H1 (cell line): ENCODE measurements at regions not wholly inside any gene's neighbourhood (a gene's known extent, or its start where the extent isn't known, plus 50 kb on each side); places are given as distances from the start of the nearest gene placed in this dataset.

Experiments used
- CTCF ChIA-PET: fragments of 300-600 bp; sonication (Branson Sonifier 250); formaldehyde crosslinking; loops from one replicate; lab custom pipeline; 2021; ENCODE audit not compliant: partially characterized antibody; lab: Charles Lee
- POLR2A ChIA-PET: fragments of 300-600 bp; sonication (Branson Sonifier 250); formaldehyde crosslinking; loops from one replicate; lab custom pipeline; 2021; ENCODE audit warnings: inconsistent platforms; ENCODE audit not compliant: partially characterized antibody; lab: Charles Lee
- DNase-seq, 2 experiments: peaks; one replicate each; pipeline versions ENCODE4 v3.0.0 to v3.0.0-alpha.2; 2010 to 2022; ENCODE audit warnings: low spot score in 2 of 2, low read depth in 1 of 2, mixed read lengths in 1 of 2
- FAIRE-seq: peaks from 2 replicates; lab custom pipeline; 2011; peaks lifted over from hg19 to GRCh38; lab: Jason Lieb, UNC
- H2AFZ ChIP-seq: 2 replicates; pipeline ENCODE4 v1.8.1; 2012; ENCODE audit warnings: low read length, inconsistent platforms
- H2AK5ac ChIP-seq: 2 replicates; pipeline ENCODE4 v1.6.1; 2013; ENCODE audit warnings: low read depth, low read length
- H2BK120ac ChIP-seq: replicated peaks from 2 replicates; pipeline ENCODE3; 2013; ENCODE audit warnings: low read depth, low read length, inconsistent platforms
- H2BK12ac ChIP-seq: 2 replicates; pipeline ENCODE4 v1.6.1; 2013; ENCODE audit warnings: low read depth, low read length
- H2BK15ac ChIP-seq: 2 replicates; pipeline ENCODE4 v1.6.1; 2013; ENCODE audit warnings: low read length
- H2BK20ac ChIP-seq: 2 replicates; pipeline ENCODE4 v1.6.1; 2013; ENCODE audit warnings: low read length
- H2BK5ac ChIP-seq: 2 replicates; pipeline ENCODE4 v1.6.1; 2013; ENCODE audit warnings: low read depth, low read length
- H3K14ac ChIP-seq: 2 replicates; pipeline ENCODE4 v1.6.1; 2013; ENCODE audit warnings: inconsistent platforms; ENCODE audit not compliant: insufficient read length
- H3K18ac ChIP-seq: 2 replicates; pipeline ENCODE4 v1.6.1; 2013; ENCODE audit warnings: low read length; ENCODE audit errors: extremely low read depth
- H3K23ac ChIP-seq: 2 replicates; pipeline ENCODE4 v1.6.1; 2013; ENCODE audit warnings: inconsistent platforms; ENCODE audit not compliant: insufficient read length
- H3K23me2 ChIP-seq: 2 replicates; pipeline ENCODE4 v1.6.1; 2013; ENCODE audit warnings: low read depth, low read length
- H3K27ac ChIP-seq: 2 replicates; pipeline ENCODE4 v1.6.1; 2011; ENCODE audit warnings: low read depth, low read length, inconsistent platforms
- H3K27me3 ChIP-seq, 4 experiments: replicated peaks in 1 of 4; 1 replicate in 1 of 4; 2 replicates in 3 of 4; pipeline versions ENCODE4 v1.6.1 to v1.8.1; 2011 to 2013; ENCODE audit warnings: low read length in 3 of 4, mild to moderate bottlenecking in 3 of 4, inconsistent platforms in 2 of 4, mixed read lengths in 2 of 4, moderate library complexity in 1 of 4; ENCODE audit not compliant: control insufficient read depth in 3 of 4, insufficient read depth in 3 of 4; ENCODE audit errors: extremely low read depth in 1 of 4
- H3K36me3 ChIP-seq, 4 experiments: 2 replicates each; pipeline versions ENCODE4 v1.6.1 to v1.8.1; 2011 to 2013; ENCODE audit warnings: mild to moderate bottlenecking in 4 of 4, low read length in 3 of 4, moderate library complexity in 2 of 4, control low read depth in 1 of 4, inconsistent platforms in 1 of 4; ENCODE audit not compliant: insufficient read depth in 4 of 4, control insufficient read depth in 2 of 4
- H3K4ac ChIP-seq: replicated peaks from 2 replicates; pipeline ENCODE3; 2013; ENCODE audit warnings: low read length, low read depth, mixed read lengths, inconsistent platforms; ENCODE audit not compliant: insufficient read length
- H3K4me1 ChIP-seq, 4 experiments: replicated peaks in 1 of 4; 1 replicate in 1 of 4; 2 replicates in 3 of 4; pipeline versions ENCODE4 v1.6.1 to v1.8.1; 2011 to 2013; ENCODE audit warnings: low read length in 3 of 4, inconsistent platforms in 2 of 4, mixed read lengths in 1 of 4; ENCODE audit not compliant: insufficient read depth in 4 of 4, control insufficient read depth in 3 of 4
- H3K4me2 ChIP-seq, 2 experiments: 2 replicates each; pipeline versions ENCODE4 v1.6.1 to v1.8.1; 2011 to 2013; ENCODE audit warnings: low read depth in 2 of 2, low read length in 2 of 2, control low read depth in 1 of 2, inconsistent platforms in 1 of 2, mild to moderate bottlenecking in 1 of 2; ENCODE audit not compliant: insufficient read depth in 1 of 2
- H3K4me3 ChIP-seq, 4 experiments: fragments of 200-600, 300-600 bp in 1 of 4; sonication (generic), shearing (Covaris generic), sonication (Bioruptor Twin) in 1 of 4; 2 replicates each; pipeline versions ENCODE4 v1.5.1 to v1.8.1; 2011 to 2016; ENCODE audit warnings: low read length in 4 of 4, low read depth in 3 of 4, control low read depth in 2 of 4, inconsistent platforms in 2 of 4, mild to moderate bottlenecking in 2 of 4, mixed read lengths in 1 of 4, moderate library complexity in 1 of 4; ENCODE audit not compliant: insufficient read depth in 2 of 4; ENCODE audit errors: extremely low read depth in 1 of 4
- H3K56ac ChIP-seq: replicated peaks from 2 replicates; pipeline ENCODE3; 2013; ENCODE audit warnings: low read depth, mild to moderate bottlenecking, mixed read lengths, low read length, inconsistent platforms; ENCODE audit not compliant: insufficient read length
- H3K79me1 ChIP-seq: 2 replicates; pipeline ENCODE4 v1.6.1; 2013; ENCODE audit warnings: low read depth, low read length, control low read depth
- H3K79me2 ChIP-seq, 2 experiments: 2 replicates each; pipeline versions ENCODE4 v1.6.1 to v1.8.1; 2012 to 2013; ENCODE audit warnings: low read length in 2 of 2, mild to moderate bottlenecking in 2 of 2, inconsistent platforms in 1 of 2; ENCODE audit not compliant: insufficient read depth in 2 of 2, control insufficient read depth in 1 of 2
- H3K9ac ChIP-seq, 4 experiments: replicated peaks in 1 of 4; 1 replicate in 1 of 4; 2 replicates in 3 of 4; pipeline versions ENCODE4 v1.6.1 to v1.8.1; 2011 to 2013; ENCODE audit warnings: low read depth in 3 of 4, low read length in 3 of 4, control low read depth in 2 of 4, mild to moderate bottlenecking in 2 of 4, moderate library complexity in 2 of 4, inconsistent platforms in 1 of 4; ENCODE audit errors: extremely low read depth in 1 of 4
- H3K9me3 ChIP-seq, 2 experiments: 2 replicates each; pipeline versions ENCODE4 v1.6.1 to v1.8.1; 2012 to 2013; ENCODE audit warnings: mild to moderate bottlenecking in 2 of 2, moderate library complexity in 2 of 2, control low read depth in 1 of 2, inconsistent platforms in 1 of 2, low read depth in 1 of 2, low read length in 1 of 2, mixed read lengths in 1 of 2; ENCODE audit not compliant: insufficient read depth in 2 of 2
- H4K20me1 ChIP-seq, 2 experiments: replicated peaks in 1 of 2; 2 replicates each; pipeline versions ENCODE3 to v1.8.1; 2011 to 2013; ENCODE audit warnings: inconsistent platforms in 2 of 2, low read length in 2 of 2, mild to moderate bottlenecking in 1 of 2; ENCODE audit not compliant: insufficient read depth in 2 of 2, control insufficient read depth in 1 of 2
- H4K5ac ChIP-seq: 2 replicates; pipeline ENCODE4 v1.6.1; 2013; ENCODE audit warnings: low read length, low read depth, mixed read lengths, inconsistent platforms; ENCODE audit not compliant: insufficient read length
- H4K8ac ChIP-seq: 2 replicates; pipeline ENCODE4 v1.8.0; 2013; ENCODE audit warnings: mild to moderate bottlenecking, moderate library complexity, low read length, inconsistent platforms; ENCODE audit not compliant: insufficient read depth; ENCODE audit errors: extremely low read depth
- H4K91ac ChIP-seq: replicated peaks from 2 replicates; pipeline ENCODE3; 2013; ENCODE audit warnings: low read length, mixed read lengths, inconsistent platforms; ENCODE audit not compliant: insufficient read length
- BCL11A ChIP-seq, 2 experiments: IDR thresholded peaks; one replicate each; pipeline ENCODE4 v1.6.1; 2011; ENCODE audit warnings: low read depth in 2 of 2, low read length in 2 of 2, mild to moderate bottlenecking in 2 of 2
- CEBPB ChIP-seq: IDR thresholded peaks from 2 replicates; pipeline ENCODE4 v1.6.1; 2012; ENCODE audit warnings: low read depth, low read length
- FOSL1 ChIP-seq: IDR thresholded peaks from 2 replicates; pipeline ENCODE4 v1.6.1; 2011; ENCODE audit warnings: mild to moderate bottlenecking, low read depth, low read length, moderate library complexity; ENCODE audit not compliant: insufficient read depth
- GABPA ChIP-seq: IDR thresholded peaks from 2 replicates; pipeline ENCODE4 v1.6.1; 2011; ENCODE audit warnings: mild to moderate bottlenecking, low read length, moderate library complexity, borderline replicate concordance; ENCODE audit not compliant: insufficient read depth
- HDAC2 ChIP-seq, 2 experiments: fragments of 300-600 bp in 1 of 2; sonication (generic) in 1 of 2; IDR thresholded peaks; 2 replicates each; pipeline ENCODE4 v1.6.1; 2011 to 2012; ENCODE audit warnings: low read depth in 2 of 2, low read length in 2 of 2, mild to moderate bottlenecking in 2 of 2, moderate library complexity in 2 of 2, borderline replicate concordance in 1 of 2, inconsistent platforms in 1 of 2
- MAFK ChIP-seq: IDR thresholded peaks from 2 replicates; pipeline ENCODE4 v1.6.1; 2012; ENCODE audit warnings: low read depth, mild to moderate bottlenecking, improper control_type of control experiment, low read length
- POU5F1 ChIP-seq: IDR thresholded peaks from 2 replicates; pipeline ENCODE4 v1.6.1; 2011; ENCODE audit warnings: low read depth, mild to moderate bottlenecking, low read length, moderate library complexity
- RBBP5 ChIP-seq: IDR thresholded peaks from 2 replicates; pipeline ENCODE4 v1.7.1; 2012; ENCODE audit warnings: low read depth, mild to moderate bottlenecking, inconsistent platforms, low read length, moderate library complexity, borderline replicate concordance
- RFX5 ChIP-seq: IDR thresholded peaks from 2 replicates; pipeline ENCODE4 v1.6.1; 2011; ENCODE audit warnings: low read depth, low read length, improper control_type of control experiment, borderline replicate concordance
- RXRA ChIP-seq: IDR thresholded peaks from 2 replicates; pipeline ENCODE4 v1.6.1; 2011; ENCODE audit warnings: low read depth, mild to moderate bottlenecking, low read length, moderate library complexity; ENCODE audit not compliant: insufficient read depth
- SIX5 ChIP-seq: IDR thresholded peaks from 2 replicates; pipeline ENCODE4 v1.6.1; 2011; ENCODE audit warnings: mild to moderate bottlenecking, low read depth, low read length
- SRF ChIP-seq: IDR thresholded peaks from 2 replicates; pipeline ENCODE4 v1.6.1; 2011; ENCODE audit warnings: mild to moderate bottlenecking, low read depth, low read length, moderate library complexity
- TEAD4 ChIP-seq: IDR thresholded peaks from 2 replicates; pipeline ENCODE4 v1.6.1; 2012; ENCODE audit warnings: low read depth, low read length, inconsistent platforms, mixed read lengths
- WGBS, 2 experiments: shearing (Covaris generic) in 1 of 2; methylation state at CpG; one replicate each; pipeline versions ENCODE4 v1.1.6 to v1.1.7; 2013 to 2015; ENCODE audit warnings: low lambda C conversion rate in 2 of 2, mixed read lengths in 2 of 2, inconsistent platforms in 1 of 2, low coverage in 1 of 2, missing lambda C conversion rate in 1 of 2; ENCODE audit not compliant: insufficient replicate concordance in 2 of 2, insufficient coverage in 1 of 2, insufficient read length in 1 of 2; ENCODE audit errors: extremely low coverage in 1 of 2, missing lambda C conversion rate in 1 of 2; 5-methylcytosine and 5-hydroxymethylcytosine counted together
- TF ChIP-seq, protein P1 (sequence below): IDR thresholded peaks from 2 replicates; pipeline ENCODE4 v1.6.1; 2012; ENCODE audit warnings: inconsistent platforms

- no peak overlapping the region for H2AK5ac ChIP-seq
- H2BK12ac ChIP-seq: no peak overlapping the region
- no peaks in the 10 kb centered on the region for H3K79me2 ChIP-seq
- no peak overlapping the region for H2BK20ac ChIP-seq
- H4K20me1 ChIP-seq: no peaks in the 10 kb centered on the region
- DNase-seq: no peak
- no peak overlapping the region for H3K27ac ChIP-seq
- H3K4me2 ChIP-seq: no peak overlapping the region
- H3K23me2 ChIP-seq: no peaks in the 10 kb centered on the region
- no peak overlapping the region for H3K23ac ChIP-seq
- H2AFZ ChIP-seq: no peak overlapping the region
- no peak overlapping the region for H3K14ac ChIP-seq
- no peaks in the 10 kb centered on the region for H3K27me3 ChIP-seq
- no peak overlapping the region for H3K56ac ChIP-seq
- H3K79me1 ChIP-seq: no peaks in the 10 kb centered on the region
- no peak overlapping the region for H3K18ac ChIP-seq
- WGBS, 2 experiments: 79% methylated on average over 1 of the region's 1 CpG; no CpG with 5 or more reads in 1 of the 2 experiments
- H3K4me1 ChIP-seq: no peaks in the 10 kb centered on the region
- H3K4ac ChIP-seq: no peak overlapping the region
- no peak overlapping the region for H4K91ac ChIP-seq
- POLR2A ChIA-PET: no interaction called here
- FAIRE-seq: no peak
- H4K8ac ChIP-seq: no peak overlapping the region
- H3K9ac ChIP-seq: no peak overlapping the region
- H2BK120ac ChIP-seq: no peak overlapping the region
- no peak overlapping the region for H3K4me3 ChIP-seq
- CTCF ChIA-PET: interaction anchor here (0.7 to 1.3 kb wide), 4 partner anchors 17 to 167 kb away, joined by 3 to 4 read pairs (median 3); no protein-coding TSS in a partner anchor
- H3K9me3 ChIP-seq: no peaks in the 10 kb centered on the region
- no peak overlapping the region for H2BK15ac ChIP-seq
- no peaks in the 10 kb centered on the region for H3K36me3 ChIP-seq
- no peak overlapping the region for H2BK5ac ChIP-seq
- no peak overlapping the region for H4K5ac ChIP-seq
- no peak for TF ChIP-seq MAFK
- TF ChIP-seq FOSL1: no peak
- TF ChIP-seq TEAD4: no peak
- TF ChIP-seq, protein P1, sequence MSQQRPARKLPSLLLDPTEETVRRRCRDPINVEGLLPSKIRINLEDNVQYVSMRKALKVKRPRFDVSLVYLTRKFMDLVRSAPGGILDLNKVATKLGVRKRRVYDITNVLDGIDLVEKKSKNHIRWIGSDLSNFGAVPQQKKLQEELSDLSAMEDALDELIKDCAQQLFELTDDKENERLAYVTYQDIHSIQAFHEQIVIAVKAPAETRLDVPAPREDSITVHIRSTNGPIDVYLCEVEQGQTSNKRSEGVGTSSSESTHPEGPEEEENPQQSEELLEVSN: no peak
- TF ChIP-seq RXRA: no peak
- no peak for TF ChIP-seq CEBPB
- TF ChIP-seq GABPA: no peak
- no peak for TF ChIP-seq HDAC2 (IDR thresholded peaks at IDR 0.05; ENCODE audit: borderline replicate concordance in 1 of 2, low read depth in 2 of 2, low read length in 2 of 2)
- no peak for TF ChIP-seq SRF
- no peak for TF ChIP-seq RFX5
- TF ChIP-seq SIX5: no peak
- no peak for TF ChIP-seq BCL11A (IDR thresholded peaks at IDR 0.05; ENCODE audit: low read depth in 2 of 2, low read length in 2 of 2)
- TF ChIP-seq RBBP5: no peak
- no peak for TF ChIP-seq POU5F1
Observed at GRCh38 chr11:59302991-59303390, 55.7 kb upstream of the OR5AN1 start.
